Neural crest cell (in vitro differentiated cells): ENCODE measurements at regions not wholly inside any gene's neighbourhood (a gene's known extent, or its start where the extent isn't known, plus 50 kb on each side); places are given as distances from the start of the nearest gene placed in this dataset.

Source experiments
- DNase-seq: peaks from one replicate; pipeline ENCODE4 v3.0.0; 2021; ENCODE audit warnings: low read depth, mixed read lengths, low spot score
- H3K27ac Mint-ChIP-seq: one replicate; pipeline ENCODE4 v1.8.0; 2021; ENCODE audit warnings: mild to moderate bottlenecking, mixed read lengths; ENCODE audit not compliant: unreplicated experiment
- H3K27me3 Mint-ChIP-seq: 2 replicates; pipeline ENCODE4 v1.8.0; 2021; ENCODE audit warnings: low read depth, mild to moderate bottlenecking, mixed read lengths
- H3K36me3 Mint-ChIP-seq: 2 replicates; pipeline ENCODE4 v1.8.0; 2021; ENCODE audit warnings: low read depth, mild to moderate bottlenecking, mixed read lengths
- H3K4me1 Mint-ChIP-seq: 2 replicates; pipeline ENCODE4 v1.8.0; 2021; ENCODE audit warnings: mixed read lengths
- H3K4me3 Mint-ChIP-seq: one replicate; pipeline ENCODE4 v1.8.0; 2021; ENCODE audit warnings: mild to moderate bottlenecking, mixed read lengths
- H3K9me3 Mint-ChIP-seq: 2 replicates; pipeline ENCODE4 v1.8.0; 2021; ENCODE audit warnings: mixed read lengths
- TF ChIP-seq, protein P1 (sequence below): fragments of 200-600 bp; sonication (generic); conservative IDR thresholded peaks from 2 replicates; pipeline ENCODE4 v1.5.0; 2021; ENCODE audit warnings: antibody characterized with exemption, mild to moderate bottlenecking

DNA sequence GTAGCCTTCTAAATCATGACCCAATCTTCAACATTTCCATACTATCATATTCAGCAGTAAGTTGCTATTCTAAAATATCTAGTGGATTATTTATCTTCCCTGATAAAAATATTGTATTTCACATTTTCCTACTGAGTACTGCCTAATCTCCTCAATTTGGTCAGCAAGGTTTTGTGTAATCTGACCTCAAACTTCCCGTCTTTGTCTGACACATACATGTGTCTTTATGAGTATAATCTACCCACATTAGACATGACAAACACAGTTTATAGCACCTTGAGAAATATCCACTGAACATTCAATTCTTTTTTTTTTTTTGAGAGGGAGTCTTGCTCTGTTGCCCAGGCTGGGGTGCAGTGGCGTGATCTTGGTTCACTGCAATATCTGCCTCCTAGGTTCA lies 113.7 kb upstream of the LUZP2 start:
- no peak overlapping the region for H3K27ac Mint-ChIP-seq
- no peak overlapping the region for H3K4me3 Mint-ChIP-seq
- H3K36me3 Mint-ChIP-seq, result no peaks in the 10 kb centered on the region
- TF ChIP-seq, protein P1, sequence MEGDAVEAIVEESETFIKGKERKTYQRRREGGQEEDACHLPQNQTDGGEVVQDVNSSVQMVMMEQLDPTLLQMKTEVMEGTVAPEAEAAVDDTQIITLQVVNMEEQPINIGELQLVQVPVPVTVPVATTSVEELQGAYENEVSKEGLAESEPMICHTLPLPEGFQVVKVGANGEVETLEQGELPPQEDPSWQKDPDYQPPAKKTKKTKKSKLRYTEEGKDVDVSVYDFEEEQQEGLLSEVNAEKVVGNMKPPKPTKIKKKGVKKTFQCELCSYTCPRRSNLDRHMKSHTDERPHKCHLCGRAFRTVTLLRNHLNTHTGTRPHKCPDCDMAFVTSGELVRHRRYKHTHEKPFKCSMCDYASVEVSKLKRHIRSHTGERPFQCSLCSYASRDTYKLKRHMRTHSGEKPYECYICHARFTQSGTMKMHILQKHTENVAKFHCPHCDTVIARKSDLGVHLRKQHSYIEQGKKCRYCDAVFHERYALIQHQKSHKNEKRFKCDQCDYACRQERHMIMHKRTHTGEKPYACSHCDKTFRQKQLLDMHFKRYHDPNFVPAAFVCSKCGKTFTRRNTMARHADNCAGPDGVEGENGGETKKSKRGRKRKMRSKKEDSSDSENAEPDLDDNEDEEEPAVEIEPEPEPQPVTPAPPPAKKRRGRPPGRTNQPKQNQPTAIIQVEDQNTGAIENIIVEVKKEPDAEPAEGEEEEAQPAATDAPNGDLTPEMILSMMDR, result no peak
- no peaks in the 10 kb centered on the region for H3K9me3 Mint-ChIP-seq
- H3K27me3 Mint-ChIP-seq, result no peaks in the 10 kb centered on the region
- no peak for DNase-seq
- no peaks in the 10 kb centered on the region for H3K4me1 Mint-ChIP-seq

DNA sequence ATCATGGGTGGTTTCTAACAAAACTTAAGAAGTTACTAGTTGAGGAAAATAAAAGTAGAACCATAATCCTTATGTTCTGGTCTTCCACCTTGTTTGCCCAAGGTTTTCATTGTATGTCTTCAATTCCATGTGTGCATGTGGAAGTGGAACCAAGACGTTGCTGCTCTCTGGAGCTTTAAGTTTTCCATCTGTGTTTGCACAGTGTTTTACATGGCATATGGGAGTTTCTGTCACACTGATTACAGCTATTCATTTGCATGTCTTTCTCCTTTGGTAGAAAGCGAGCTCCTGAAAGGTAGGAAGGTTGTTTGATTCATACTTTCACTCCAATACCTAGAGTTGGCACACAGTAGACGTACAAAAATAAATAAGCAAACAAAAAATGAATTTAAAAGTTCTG lies 112.6 kb upstream of the LUZP2 start:
- TF ChIP-seq, protein P1, result no peak
- H3K27me3 Mint-ChIP-seq, result no peaks in the 10 kb centered on the region
- no peak overlapping the region for H3K27ac Mint-ChIP-seq
- H3K36me3 Mint-ChIP-seq, result no peaks in the 10 kb centered on the region
- no peak overlapping the region for H3K4me3 Mint-ChIP-seq
- no peaks in the 10 kb centered on the region for H3K4me1 Mint-ChIP-seq
- DNase-seq, result no peak
- no peaks in the 10 kb centered on the region for H3K9me3 Mint-ChIP-seq

DNA sequence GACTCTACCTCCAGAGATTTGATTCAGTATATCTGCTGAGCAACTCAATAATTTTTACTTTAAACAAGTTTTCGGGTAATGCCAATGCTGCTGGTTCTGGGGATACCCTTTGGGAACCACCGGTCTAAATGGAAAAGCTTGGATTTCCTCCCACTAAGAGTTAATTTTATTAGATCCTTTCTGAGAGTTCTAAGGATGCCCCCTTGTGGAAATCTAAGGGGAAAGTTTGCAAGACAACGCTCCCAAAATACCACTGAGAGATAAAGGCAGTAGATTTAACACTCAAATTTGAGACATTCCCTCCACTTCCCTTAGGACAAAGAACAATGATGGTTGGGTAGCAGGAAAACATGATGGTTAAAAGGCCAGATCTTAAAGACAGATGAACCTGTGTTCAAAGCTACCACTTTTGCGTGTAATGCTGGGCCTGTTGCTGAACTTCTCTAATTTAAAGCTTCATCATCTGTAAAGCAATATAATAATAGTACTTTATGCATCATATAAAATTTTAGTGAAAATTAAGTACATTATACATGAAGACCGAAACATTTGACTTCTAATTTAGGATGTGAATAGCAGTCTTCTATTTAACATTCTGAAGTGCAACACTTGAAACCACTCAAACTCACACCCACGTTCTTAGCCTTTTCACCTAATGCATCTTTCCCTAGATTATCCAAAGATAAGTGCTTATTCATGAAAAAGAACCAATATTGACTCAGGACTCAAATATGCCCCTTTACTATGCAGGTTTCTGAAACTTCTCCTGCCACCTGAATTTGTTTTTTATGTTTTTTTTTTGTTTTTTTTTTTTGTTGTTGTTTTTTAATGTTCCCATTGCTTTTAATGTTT lies 110.1 kb upstream of the LUZP2 start:
- no peak for DNase-seq
- no peak overlapping the region for H3K4me3 Mint-ChIP-seq

DNA sequence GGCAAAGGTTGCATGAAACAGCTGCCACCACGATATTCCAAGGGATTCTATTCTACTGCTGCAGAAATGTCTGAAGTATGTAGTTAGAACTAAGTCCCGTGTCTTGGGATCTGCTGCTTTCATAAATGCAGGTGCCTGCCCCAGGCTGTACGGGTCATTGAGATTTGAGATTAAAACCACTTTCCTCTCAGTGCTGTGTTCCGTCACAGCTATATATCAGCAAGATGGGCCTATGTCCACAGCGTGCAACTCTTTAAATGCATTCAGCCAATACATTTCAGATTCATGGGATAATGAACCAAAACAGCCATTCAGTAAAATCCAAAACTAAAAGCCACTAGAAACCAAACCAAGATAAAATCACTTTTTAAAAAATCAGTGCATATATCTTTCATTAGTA lies 107.3 kb upstream of the LUZP2 start:
- DNase-seq, result no peak
- no peak overlapping the region for H3K4me3 Mint-ChIP-seq
- H3K4me1 Mint-ChIP-seq, result no peaks in the 10 kb centered on the region

More for the DNA sequence above, 110.1 kb upstream of the LUZP2 start:
- Mint-ChIP-seq H3K9me3 (no peaks in the 10 kb centered on the region), H3K4me1 (no peaks in the 10 kb centered on the region), H3K27me3 (no peaks in the 10 kb centered on the region), H3K27ac (no peak overlapping the region), H3K36me3 (no peaks in the 10 kb centered on the region)
- TF ChIP-seq, protein P1, result peak; percentile 68

DNA sequence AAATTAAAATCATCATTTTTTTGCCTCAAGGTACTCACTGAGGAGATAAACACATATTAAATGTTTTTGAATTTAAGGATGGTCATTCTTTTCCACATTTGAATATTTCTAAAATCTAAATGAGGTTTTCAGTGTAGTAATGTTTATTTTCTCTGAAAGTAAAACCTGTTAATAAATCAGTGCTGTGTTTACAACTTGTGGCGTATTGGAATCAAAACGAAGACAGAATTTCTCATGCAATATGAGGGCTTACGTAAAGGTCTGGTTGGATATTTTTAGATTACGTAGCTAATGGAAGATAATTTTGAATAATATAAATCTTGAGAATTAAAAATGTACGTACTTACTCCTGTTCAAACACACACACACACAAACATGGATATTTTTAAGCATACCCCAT lies 106.8 kb upstream of the LUZP2 start:
- Mint-ChIP-seq H3K27ac (no peak overlapping the region), H3K9me3 (no peaks in the 10 kb centered on the region), H3K4me1 (no peaks in the 10 kb centered on the region), H3K4me3 (no peak overlapping the region), H3K27me3 (no peaks in the 10 kb centered on the region), H3K36me3 (no peaks in the 10 kb centered on the region)
- TF ChIP-seq, protein P1, result no peak
- no peak for DNase-seq

More for the DNA sequence above, 107.3 kb upstream of the LUZP2 start:
- H3K36me3 Mint-ChIP-seq, result no peaks in the 10 kb centered on the region
- H3K27me3 Mint-ChIP-seq, result no peaks in the 10 kb centered on the region
- no peak overlapping the region for H3K27ac Mint-ChIP-seq
- TF ChIP-seq, protein P1, result no peak
- H3K9me3 Mint-ChIP-seq, result no peaks in the 10 kb centered on the region
